HG03378 (cell line): ENCODE measurements at regions not wholly inside any gene's neighbourhood (a gene's known extent, or its start where the extent isn't known, plus 50 kb on each side); places are given as distances from the start of the nearest gene placed in this dataset.
"Not testable (repeated sequence)": the region's sequence is repeated elsewhere in the genome, so short reads cannot be mapped to it uniquely, and the experiment has no call there.

ENCODE experiments used
- ATAC-seq: cut with Tn5 transposase; IDR thresholded peaks from one replicate; pipeline ENCODE4 v1.9.1; 2021; ENCODE audit warnings: mild to moderate bottlenecking, moderate library complexity; ENCODE audit not compliant: unreplicated experiment

DNA sequence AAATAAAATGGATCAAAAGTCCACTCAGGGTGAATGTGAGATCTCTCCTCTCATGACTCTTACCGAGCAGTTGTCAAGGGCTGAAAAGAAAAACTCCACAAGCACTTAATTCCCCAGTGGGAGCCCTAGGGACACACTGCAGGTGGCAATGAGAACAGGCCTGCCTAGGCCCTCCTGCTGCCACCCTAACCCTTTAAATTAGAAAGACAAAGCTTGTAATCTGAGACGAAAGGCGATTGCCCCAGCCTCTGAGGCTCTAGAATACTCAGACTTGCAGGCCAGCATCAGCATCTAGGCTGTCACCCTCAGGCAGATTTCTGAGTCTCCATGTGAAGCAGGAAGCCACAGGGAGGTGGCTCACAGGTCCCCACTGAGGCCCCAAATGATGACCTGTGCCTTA, 457.0 kb upstream of the MYT1L start:
- no peak for ATAC-seq

DNA sequence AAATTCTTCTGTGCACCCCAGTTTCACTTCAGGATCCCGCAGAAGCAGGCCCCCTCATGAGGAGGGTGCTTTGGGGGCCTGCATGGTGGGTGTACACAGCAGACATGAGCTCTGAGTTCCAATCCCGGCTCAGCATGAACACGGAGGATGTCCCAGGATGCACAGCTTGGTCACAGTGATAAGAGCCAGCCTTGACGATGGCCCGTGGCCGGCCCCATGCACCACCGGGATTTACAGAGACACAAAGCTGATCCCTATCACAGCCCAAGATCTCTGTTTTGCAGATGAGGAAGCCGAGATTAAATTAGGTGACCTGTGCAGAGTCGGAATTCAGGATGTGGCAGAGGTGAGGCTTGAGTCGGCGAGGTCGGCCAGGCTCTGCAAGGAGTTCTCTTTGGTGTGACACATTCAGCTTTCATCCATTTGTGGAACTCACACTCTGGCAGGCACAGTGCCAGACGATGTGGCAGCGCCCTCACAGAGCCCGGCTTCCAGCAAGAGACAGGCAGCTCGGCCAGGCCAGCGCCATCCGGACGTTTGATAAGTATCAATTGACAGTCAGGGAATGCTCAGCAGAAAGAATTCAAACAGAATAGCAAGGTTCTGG, 456.3 kb upstream of the MYT1L start:
- no peak for ATAC-seq

- no peak for ATAC-seq
Measured at GRCh38 chr2:2782007-2782406, 450.9 kb upstream of the MYT1L start.

- ATAC-seq, result no peak
Measured at GRCh38 chr2:2779727-2780126, 448.7 kb upstream of the MYT1L start.

DNA sequence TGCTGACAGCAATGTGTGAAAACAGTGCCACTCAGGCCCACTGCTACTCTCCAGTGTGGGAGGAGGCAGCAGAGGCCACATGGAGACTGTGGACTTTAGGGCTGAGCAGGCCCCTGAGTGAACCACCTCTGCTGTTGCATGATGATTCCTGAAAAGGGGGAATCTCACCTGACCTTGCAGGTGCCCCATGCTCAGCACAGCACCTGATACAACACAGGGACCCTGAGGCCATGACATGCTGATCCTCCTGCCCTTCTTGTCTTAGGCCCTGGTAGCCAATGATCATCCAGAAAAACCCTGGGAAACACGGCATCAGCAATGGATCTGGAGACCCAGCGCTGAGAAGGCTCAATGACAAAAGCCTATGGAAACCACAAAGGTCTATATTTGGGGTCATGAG, 446.8 kb upstream of the MYT1L start:
- ATAC-seq, result no peak

- no peak for ATAC-seq
Measured at GRCh38 chr2:2777213-2777612, 446.1 kb upstream of the MYT1L start.

DNA sequence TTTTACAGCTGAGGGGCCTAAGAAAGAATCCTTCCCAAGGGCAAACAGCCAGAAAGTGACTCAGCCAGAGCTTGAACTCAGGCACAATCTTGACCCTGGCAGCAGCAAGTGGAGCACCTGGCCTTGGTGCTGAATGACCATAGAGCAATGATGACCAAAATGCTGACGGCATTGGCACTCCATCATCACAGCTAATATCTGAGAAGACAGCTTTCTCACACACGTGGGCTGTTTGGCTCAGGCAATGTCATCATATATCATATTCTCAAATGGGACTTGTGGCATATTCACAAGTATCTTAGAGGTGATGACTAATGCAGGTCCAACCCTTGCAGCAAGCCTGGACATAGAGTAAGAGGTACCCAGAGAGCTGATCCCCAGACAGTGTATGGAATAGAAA, 443.9 kb upstream of the MYT1L start:
- ATAC-seq, result no peak

- ATAC-seq, result no peak
Measured at GRCh38 chr2:2773692-2774091, 442.6 kb upstream of the MYT1L start.

DNA sequence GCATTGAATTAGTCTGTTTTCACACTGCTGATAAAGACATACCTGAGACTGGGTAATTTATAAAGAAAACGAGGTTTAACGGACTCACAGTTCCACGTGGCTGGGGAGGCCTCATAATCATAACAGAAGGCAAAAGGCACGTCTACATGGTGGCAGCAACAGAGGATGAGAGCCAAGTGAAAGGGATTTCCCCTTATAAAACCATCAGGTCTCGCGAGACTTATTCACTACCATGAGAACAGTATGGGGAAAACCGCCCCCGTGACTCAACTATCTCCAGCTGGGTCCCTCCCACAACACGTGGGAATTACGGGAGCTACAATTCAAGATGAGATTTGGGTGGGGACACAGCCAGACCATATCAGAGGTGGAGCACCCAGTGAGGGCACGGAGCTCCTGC, 442.0 kb upstream of the MYT1L start:
- not testable (repeated sequence) for ATAC-seq

- no peak for ATAC-seq
Measured at GRCh38 chr2:2771721-2772411, 440.8 kb upstream of the MYT1L start.

- no peak for ATAC-seq
Measured at GRCh38 chr2:2769481-2770431, 438.7 kb upstream of the MYT1L start.

DNA sequence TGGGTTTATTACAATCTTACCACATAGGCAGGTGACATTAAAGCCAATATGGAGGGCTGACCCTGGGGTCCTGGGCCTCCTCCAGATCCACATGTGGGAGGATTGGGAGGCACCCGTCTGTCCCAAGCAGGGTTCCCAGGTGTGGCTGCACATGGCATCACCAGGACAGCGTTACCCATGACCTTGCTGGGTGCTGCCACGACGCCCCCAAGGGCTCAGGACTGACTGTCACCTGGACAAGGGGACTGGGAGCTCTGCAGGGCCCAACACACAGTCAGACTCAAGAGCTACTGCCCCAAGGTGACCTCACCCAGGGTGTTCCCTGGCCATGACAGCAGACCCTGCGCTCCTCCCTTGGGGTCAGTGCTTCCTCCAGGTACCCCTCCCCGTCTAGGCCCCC, 437.4 kb upstream of the MYT1L start:
- no peak for ATAC-seq

DNA sequence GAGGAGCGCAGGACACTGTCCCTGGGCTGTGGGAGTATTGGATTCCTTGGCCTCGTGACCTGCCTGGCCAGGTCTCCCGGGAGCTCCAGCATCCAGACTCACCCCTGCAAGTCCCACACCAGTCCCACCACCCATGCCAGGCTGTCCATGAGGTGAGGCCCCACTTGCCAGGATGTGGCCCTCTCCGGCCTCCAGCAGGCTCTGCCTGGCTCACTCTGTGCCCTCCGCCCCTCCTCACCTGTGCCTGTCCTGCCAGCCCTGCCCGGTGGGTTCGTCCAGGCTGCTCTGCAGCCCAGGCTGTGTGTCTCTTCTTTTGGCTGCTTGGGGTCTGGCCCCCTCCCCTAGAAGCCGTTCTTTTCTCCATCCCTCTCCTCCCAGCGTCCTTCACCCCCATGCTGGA, 436.8 kb upstream of the MYT1L start:
- no peak for ATAC-seq

- ATAC-seq, result no peak
Measured at GRCh38 chr2:2765839-2766495, 434.9 kb upstream of the MYT1L start.

DNA sequence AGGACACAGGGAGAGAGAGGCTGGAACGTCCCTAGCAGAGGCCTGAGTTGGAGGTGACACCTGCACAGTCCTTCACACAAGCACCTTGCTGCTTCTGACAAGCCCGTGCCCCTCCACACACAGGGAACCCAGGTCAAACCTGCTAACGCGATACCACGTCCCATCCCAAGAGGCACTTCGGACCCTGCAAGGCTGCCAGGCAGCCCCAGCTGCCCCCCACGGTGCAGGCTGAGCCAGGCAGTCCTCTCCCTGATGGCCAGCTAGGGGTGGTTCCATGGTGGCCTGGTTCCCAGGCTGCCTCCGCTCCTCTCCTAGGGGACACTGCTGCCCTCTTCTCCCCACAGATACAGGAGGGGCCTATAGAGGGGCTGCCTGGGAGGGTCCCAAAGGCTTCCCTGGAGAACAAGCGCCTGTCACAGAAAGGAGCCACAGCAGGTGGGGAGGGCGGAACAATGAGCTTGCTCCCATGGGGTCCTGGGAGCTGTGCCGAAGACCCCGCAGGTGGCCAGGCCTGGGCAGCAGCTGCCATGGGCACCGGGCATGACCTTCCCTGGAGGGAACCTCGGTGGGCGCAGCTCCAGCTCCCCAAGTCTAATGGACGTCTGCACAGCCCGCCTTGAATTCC, 434.2 kb upstream of the MYT1L start:
- ATAC-seq, result no peak

- no peak for ATAC-seq
Measured at GRCh38 chr2:2764739-2765138, 433.7 kb upstream of the MYT1L start.

DNA sequence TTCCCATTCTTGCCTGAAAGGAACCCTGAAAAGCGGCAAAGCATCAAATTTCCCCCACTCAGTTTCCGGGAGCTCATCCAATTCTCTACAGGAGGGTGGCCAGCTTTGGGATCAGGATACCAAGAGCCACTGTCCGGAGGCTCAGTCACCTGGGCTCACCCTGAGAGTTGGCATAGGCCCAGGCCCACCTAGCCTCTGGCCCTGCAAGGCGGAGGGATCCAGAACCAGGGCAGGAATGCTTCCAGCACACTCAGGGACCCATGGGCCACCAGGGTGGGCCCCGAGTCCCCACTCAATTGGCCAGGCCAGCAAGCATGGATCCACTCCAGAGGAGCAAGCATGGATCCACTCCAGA, 432.9 kb upstream of the MYT1L start:
- no peak for ATAC-seq

DNA sequence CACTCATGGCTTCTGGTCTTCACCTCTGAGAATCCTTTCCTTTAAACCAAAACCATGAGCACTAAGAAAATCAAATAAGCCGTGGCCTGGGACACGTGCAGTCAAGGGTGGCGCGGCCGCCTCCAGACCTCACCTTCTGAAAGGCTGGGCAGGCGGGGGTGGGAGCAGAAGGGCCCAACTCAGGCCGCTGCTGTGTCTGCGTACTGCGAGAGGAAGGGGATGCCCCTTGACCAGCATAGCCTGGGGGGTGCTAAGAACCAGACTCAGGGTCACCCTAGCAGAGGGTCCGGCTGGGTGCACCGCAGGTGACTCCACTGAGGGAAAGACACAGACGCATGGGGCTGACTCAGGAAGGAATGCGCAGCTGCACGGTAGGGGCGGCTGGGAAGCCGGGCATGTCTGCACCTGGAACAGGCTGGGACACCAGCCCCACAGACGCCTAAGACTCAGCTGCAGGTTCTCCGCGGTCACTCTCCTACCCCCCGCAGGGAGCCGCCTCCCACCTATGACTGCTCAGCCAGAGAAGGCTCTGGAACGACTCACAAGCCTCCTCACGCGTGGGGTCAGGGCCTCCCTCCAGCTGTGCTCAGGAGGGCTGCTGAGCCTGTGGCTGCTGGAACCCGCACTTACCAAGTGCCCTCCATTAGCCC, 432.4 kb upstream of the MYT1L start:
- ATAC-seq, result no peak

- ATAC-seq, result no peak
Measured at GRCh38 chr2:2762913-2763312, 431.8 kb upstream of the MYT1L start.

- no peak for ATAC-seq
Measured at GRCh38 chr2:2762166-2762908, 431.3 kb upstream of the MYT1L start.
